ENCODE measurements at regions not wholly inside any gene's neighbourhood (a gene's known extent, or its start where the extent isn't known, plus 50 kb on each side); places are given as distances from the start of the nearest gene placed in this dataset.
A peak's percentile ranks its signal among the peaks of the same experiment; 100 is the strongest.

GRCh38 chr3:118810499-118811035, 224.1 kb downstream of the IGSF11 start:
- Mint-ChIP-seq H3K9me3 (peaks cover 0 to 2% (median 0%) of the 10 kb centered on the region in 5 donors), H3K36me3 (peaks cover 0 to 2% (median 0%) of the 10 kb centered on the region in 3 donors), H3K27ac (no peak overlapping the region), H3K4me1 (no peaks in the 10 kb centered on the region), H3K27me3 (peaks cover 6 to 16% of the 10 kb centered on the region in 2 donors), H3K4me3 (no peak overlapping the region)
- Histone ChIP-seq H3K36me3 (ENCODE audit: insufficient read depth, low read length) (no peaks in the 10 kb centered on the region), H3K27ac (ENCODE audit: low read depth, low read length) (no peak overlapping the region), H3K4me3 (ENCODE audit: low read length) (no peak overlapping the region), H3K27me3 (ENCODE audit: insufficient read depth, low read length, poor library complexity, severe bottlenecking) (no peaks in the 10 kb centered on the region), H3K4me1 (ENCODE audit: insufficient read depth, low read length) (no peaks in the 10 kb centered on the region), H3K9me3 (ENCODE audit: low read length) (no peaks in the 10 kb centered on the region)
- ChIA-PET CTCF (no interaction called here), POLR2A (no interaction called here)
- DNase-seq, result no peak

DNA sequence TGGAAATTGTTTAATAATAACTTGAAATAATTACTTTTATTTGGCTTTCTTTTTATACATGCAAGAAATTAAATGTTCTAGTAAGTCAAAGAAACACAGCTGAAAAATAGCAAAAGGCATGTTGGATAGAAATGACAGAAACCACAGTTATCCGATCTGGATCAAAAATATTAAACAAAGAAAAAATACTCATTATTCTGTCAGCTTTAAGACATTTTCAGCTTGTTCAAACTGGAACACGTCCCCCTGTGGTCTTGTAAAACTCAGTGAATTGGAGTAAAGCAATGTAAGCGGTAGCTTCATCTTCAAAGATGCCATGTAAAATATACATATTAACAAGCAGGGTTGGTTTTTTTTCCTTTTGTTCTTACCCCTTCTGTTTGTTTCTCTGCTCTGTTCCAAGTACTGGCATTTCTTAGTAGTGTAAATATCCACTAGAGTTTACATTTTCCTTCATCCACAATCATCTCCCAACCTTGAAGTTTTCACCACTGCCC, 223.4 kb downstream of the IGSF11 start:
- Histone ChIP-seq H3K36me3 (ENCODE audit: insufficient read depth, low read length) (no peaks in the 10 kb centered on the region), H3K4me1 (ENCODE audit: insufficient read depth, low read length) (no peaks in the 10 kb centered on the region), H3K27me3 (ENCODE audit: insufficient read depth, low read length, poor library complexity, severe bottlenecking) (no peaks in the 10 kb centered on the region), H3K4me3 (ENCODE audit: low read length) (no peak overlapping the region), H3K27ac (ENCODE audit: low read depth, low read length) (no peak overlapping the region), H3K9me3 (ENCODE audit: low read length) (no peaks in the 10 kb centered on the region)
- Mint-ChIP-seq H3K27me3 (peaks cover 7 to 22% of the 10 kb centered on the region in 2 donors), H3K4me3 (no peak overlapping the region), H3K4me1 (no peaks in the 10 kb centered on the region), H3K36me3 (peaks cover 0 to 2% (median 0%) of the 10 kb centered on the region in 3 donors), H3K9me3 (peaks cover 0 to 2% (median 0%) of the 10 kb centered on the region in 5 donors), H3K27ac (no peak overlapping the region)
- ChIA-PET POLR2A (no interaction called here), CTCF (no interaction called here)
- DNase-seq, result no peak

GRCh38 chr3:118813472-118813871, 221.2 kb downstream of the IGSF11 start:
- H3K4me1 Mint-ChIP-seq, result peaks cover 0 to 4% (median 0%) of the 10 kb centered on the region in 3 donors
- Histone ChIP-seq H3K27me3 (ENCODE audit: insufficient read depth, low read length, poor library complexity, severe bottlenecking) (no peaks in the 10 kb centered on the region), H3K9me3 (ENCODE audit: low read length) (no peaks in the 10 kb centered on the region), H3K4me1 (ENCODE audit: insufficient read depth, low read length) (no peaks in the 10 kb centered on the region), H3K36me3 (ENCODE audit: insufficient read depth, low read length) (no peaks in the 10 kb centered on the region), H3K4me3 (ENCODE audit: low read length) (no peak overlapping the region), H3K27ac (ENCODE audit: low read depth, low read length) (no peak overlapping the region)
- ChIA-PET CTCF (no interaction called here), POLR2A (no interaction called here)
- no peak for DNase-seq
- no peak overlapping the region for H3K27ac Mint-ChIP-seq
- peaks cover 2 to 17% of the 10 kb centered on the region in 2 donors for H3K27me3 Mint-ChIP-seq
- H3K36me3 Mint-ChIP-seq, result peaks cover 0 to 2% (median 0%) of the 10 kb centered on the region in 3 donors
- H3K4me3 Mint-ChIP-seq, result no peak overlapping the region
- H3K9me3 Mint-ChIP-seq, result no peaks in the 10 kb centered on the region

DNA sequence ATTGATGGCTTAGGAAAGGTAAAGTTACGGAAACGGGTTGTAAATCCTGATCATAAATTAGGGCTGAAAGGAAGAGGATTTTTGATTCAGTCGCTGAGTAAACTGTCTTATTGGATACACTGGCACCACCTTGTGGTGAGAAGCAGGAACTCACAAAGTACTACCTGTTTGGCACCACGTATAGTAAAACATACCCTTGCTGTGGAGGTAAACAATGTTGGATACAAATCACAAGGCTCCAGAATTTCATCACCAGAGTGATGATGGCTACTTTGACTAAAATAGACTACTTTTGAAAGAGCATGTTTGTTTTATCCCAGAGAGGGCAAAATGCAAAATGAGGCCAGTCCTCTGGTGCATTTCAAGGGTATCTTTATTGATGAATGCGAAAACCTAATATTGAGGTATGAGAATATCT, 216.9 kb downstream of the IGSF11 start:
- Histone ChIP-seq H3K9me3 (ENCODE audit: low read length) (no peaks in the 10 kb centered on the region), H3K27me3 (ENCODE audit: insufficient read depth, low read length, poor library complexity, severe bottlenecking) (no peaks in the 10 kb centered on the region), H3K27ac (ENCODE audit: low read depth, low read length) (no peak overlapping the region), H3K36me3 (ENCODE audit: insufficient read depth, low read length) (no peaks in the 10 kb centered on the region), H3K4me1 (ENCODE audit: insufficient read depth, low read length) (no peaks in the 10 kb centered on the region), H3K4me3 (ENCODE audit: low read length) (no peak overlapping the region)
- Mint-ChIP-seq H3K4me1 (peaks cover 0 to 4% (median 0%) of the 10 kb centered on the region in 3 donors), H3K9me3 (no peaks in the 10 kb centered on the region), H3K36me3 (no peaks in the 10 kb centered on the region), H3K27ac (no peak overlapping the region), H3K27me3 (peaks cover 2 to 12% of the 10 kb centered on the region in 2 donors), H3K4me3 (no peak overlapping the region)
- ChIA-PET CTCF (no interaction called here), POLR2A (no interaction called here)
- peak in 1 of 5 donors; percentile 18 for DNase-seq

GRCh38 chr3:118818386-118818785, 216.3 kb downstream of the IGSF11 start:
- H3K4me3 ChIP-seq (ENCODE audit: low read length), result no peak overlapping the region
- H3K4me1 ChIP-seq (ENCODE audit: insufficient read depth, low read length), result no peaks in the 10 kb centered on the region
- no peak overlapping the region for H3K4me3 Mint-ChIP-seq
- H3K27me3 Mint-ChIP-seq, result peaks cover 2 to 12% of the 10 kb centered on the region in 2 donors
- no peak for DNase-seq
- CTCF ChIA-PET, result no interaction called here
- POLR2A ChIA-PET, result no interaction called here
- no peaks in the 10 kb centered on the region for H3K36me3 Mint-ChIP-seq
- H3K27ac Mint-ChIP-seq, result no peak overlapping the region
- peaks cover 0 to 4% (median 0%) of the 10 kb centered on the region in 3 donors for H3K4me1 Mint-ChIP-seq
- H3K36me3 ChIP-seq (ENCODE audit: insufficient read depth, low read length), result no peaks in the 10 kb centered on the region
- H3K9me3 ChIP-seq (ENCODE audit: low read length), result no peaks in the 10 kb centered on the region
- H3K27me3 ChIP-seq (ENCODE audit: insufficient read depth, low read length, poor library complexity, severe bottlenecking), result no peaks in the 10 kb centered on the region
- H3K9me3 Mint-ChIP-seq, result no peaks in the 10 kb centered on the region
- no peak overlapping the region for H3K27ac ChIP-seq (ENCODE audit: low read depth, low read length)

DNA sequence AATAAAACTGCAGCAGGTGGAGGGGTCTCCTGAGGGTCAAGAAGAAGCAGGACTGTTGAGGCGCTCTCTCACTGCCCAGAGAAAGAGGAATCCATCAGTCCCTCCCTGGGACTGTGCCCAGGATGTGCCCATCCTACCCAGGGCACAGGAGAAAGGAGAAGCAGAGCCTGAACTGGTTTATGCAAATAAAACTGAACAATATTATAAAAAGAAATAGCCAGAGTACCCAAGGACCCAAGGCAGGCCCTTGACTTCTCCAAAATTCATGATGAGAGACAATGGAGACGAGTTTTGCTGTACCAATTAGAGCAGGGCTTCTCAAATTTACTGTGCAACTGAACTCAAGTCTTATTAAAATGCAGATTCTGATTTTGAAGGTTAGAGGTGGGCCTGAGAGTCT, 211.0 kb downstream of the IGSF11 start:
- Histone ChIP-seq H3K27ac (ENCODE audit: low read depth, low read length) (no peak overlapping the region), H3K27me3 (ENCODE audit: insufficient read depth, low read length, poor library complexity, severe bottlenecking) (no peaks in the 10 kb centered on the region), H3K4me3 (ENCODE audit: low read length) (no peak overlapping the region), H3K9me3 (ENCODE audit: low read length) (no peaks in the 10 kb centered on the region), H3K4me1 (ENCODE audit: insufficient read depth, low read length) (no peaks in the 10 kb centered on the region), H3K36me3 (ENCODE audit: insufficient read depth, low read length) (no peaks in the 10 kb centered on the region)
- POLR2A ChIA-PET, result no interaction called here
- no peak overlapping the region for H3K27ac Mint-ChIP-seq
- no peaks in the 10 kb centered on the region for H3K9me3 Mint-ChIP-seq
- no peak for DNase-seq
- peaks cover 7 to 31% of the 10 kb centered on the region in 2 donors for H3K27me3 Mint-ChIP-seq
- CTCF ChIA-PET, result no interaction called here
- H3K4me3 Mint-ChIP-seq, result no peak overlapping the region
- no peaks in the 10 kb centered on the region for H3K36me3 Mint-ChIP-seq
- H3K4me1 Mint-ChIP-seq, result no peaks in the 10 kb centered on the region

DNA sequence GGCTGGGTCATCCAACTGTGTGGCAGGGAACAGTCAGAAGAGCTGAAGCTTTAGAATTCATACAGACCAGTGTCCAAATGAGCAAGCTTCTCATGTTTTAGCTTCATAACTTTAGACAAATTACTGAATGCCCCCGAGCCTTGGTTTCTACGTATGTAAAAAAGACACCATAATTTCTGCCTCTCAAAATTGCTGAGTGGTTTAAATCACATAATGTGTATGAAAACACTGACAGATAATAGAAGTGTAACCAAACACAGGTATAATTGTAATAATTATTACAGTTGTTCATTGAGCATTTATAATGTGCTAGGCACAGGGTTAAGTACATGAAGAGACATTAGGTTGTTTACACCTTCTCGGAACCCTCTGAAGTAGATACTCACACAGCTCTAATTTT, 207.2 kb downstream of the IGSF11 start:
- H3K4me1 Mint-ChIP-seq, result no peaks in the 10 kb centered on the region
- DNase-seq, result no peak
- Histone ChIP-seq H3K36me3 (ENCODE audit: insufficient read depth, low read length) (no peaks in the 10 kb centered on the region), H3K9me3 (ENCODE audit: low read length) (no peaks in the 10 kb centered on the region), H3K4me3 (ENCODE audit: low read length) (no peak overlapping the region), H3K27me3 (ENCODE audit: insufficient read depth, low read length, poor library complexity, severe bottlenecking) (no peaks in the 10 kb centered on the region), H3K4me1 (ENCODE audit: insufficient read depth, low read length) (no peaks in the 10 kb centered on the region), H3K27ac (ENCODE audit: low read depth, low read length) (no peak overlapping the region)
- H3K4me3 Mint-ChIP-seq, result no peak overlapping the region
- H3K27ac Mint-ChIP-seq, result no peak overlapping the region
- no peaks in the 10 kb centered on the region for H3K36me3 Mint-ChIP-seq
- peaks cover 10 to 37% of the 10 kb centered on the region in 2 donors for H3K27me3 Mint-ChIP-seq
- H3K9me3 Mint-ChIP-seq, result no peaks in the 10 kb centered on the region
- CTCF ChIA-PET, result no interaction called here
- POLR2A ChIA-PET, result no interaction called here

DNA sequence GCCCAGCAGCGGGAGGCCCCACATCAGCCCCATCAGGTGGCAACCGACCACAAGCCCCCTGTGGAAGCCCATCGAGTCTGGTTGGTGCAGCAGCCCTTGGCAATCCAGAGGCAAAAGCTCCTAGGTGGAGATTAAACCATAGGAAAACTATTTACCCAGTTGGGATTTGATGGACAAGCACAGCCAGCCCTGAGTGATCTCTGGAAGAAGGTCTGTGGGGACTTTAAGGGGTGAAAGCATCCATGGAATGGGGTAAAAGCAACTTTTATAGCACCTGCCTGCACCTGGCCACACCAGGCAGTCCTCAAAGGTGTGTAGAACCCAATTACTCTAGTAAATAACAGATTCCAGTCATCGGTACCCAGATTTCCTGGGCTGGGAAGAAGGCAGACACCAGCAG, 206.3 kb downstream of the IGSF11 start:
- no peaks in the 10 kb centered on the region for H3K9me3 Mint-ChIP-seq
- H3K27me3 ChIP-seq (ENCODE audit: insufficient read depth, low read length, poor library complexity, severe bottlenecking), result no peaks in the 10 kb centered on the region
- no peak overlapping the region for H3K27ac Mint-ChIP-seq
- ChIA-PET CTCF (no interaction called here), POLR2A (no interaction called here)
- H3K36me3 ChIP-seq (ENCODE audit: insufficient read depth, low read length), result no peaks in the 10 kb centered on the region
- H3K9me3 ChIP-seq (ENCODE audit: low read length), result no peaks in the 10 kb centered on the region
- H3K4me3 ChIP-seq (ENCODE audit: low read length), result no peak overlapping the region
- no peak overlapping the region for H3K4me3 Mint-ChIP-seq
- H3K27ac ChIP-seq (ENCODE audit: low read depth, low read length), result no peak overlapping the region
- DNase-seq, result no peak
- no peaks in the 10 kb centered on the region for H3K4me1 ChIP-seq (ENCODE audit: insufficient read depth, low read length)
- H3K27me3 Mint-ChIP-seq, result peaks cover 10 to 39% of the 10 kb centered on the region in 2 donors
- no peaks in the 10 kb centered on the region for H3K36me3 Mint-ChIP-seq
- H3K4me1 Mint-ChIP-seq, result no peaks in the 10 kb centered on the region

Data from CD8-positive, alpha-beta memory T cell (primary cell).